Dedifferentiated amniotic fluid mesenchymal stem cell (primary cell): ENCODE measurements at regions not wholly inside any gene's neighbourhood (a gene's known extent, or its start where the extent isn't known, plus 50 kb on each side); places are given as distances from the start of the nearest gene placed in this dataset.
"Not testable (repeated sequence)": the region's sequence is repeated elsewhere in the genome, so short reads cannot be mapped to it uniquely, and the experiment has no call there.

ENCODE experiments used
- DNase-seq: peaks from one replicate; pipeline ENCODE4 v3.0.0-alpha.2; 2016; ENCODE audit errors: extremely low spot score

DNA sequence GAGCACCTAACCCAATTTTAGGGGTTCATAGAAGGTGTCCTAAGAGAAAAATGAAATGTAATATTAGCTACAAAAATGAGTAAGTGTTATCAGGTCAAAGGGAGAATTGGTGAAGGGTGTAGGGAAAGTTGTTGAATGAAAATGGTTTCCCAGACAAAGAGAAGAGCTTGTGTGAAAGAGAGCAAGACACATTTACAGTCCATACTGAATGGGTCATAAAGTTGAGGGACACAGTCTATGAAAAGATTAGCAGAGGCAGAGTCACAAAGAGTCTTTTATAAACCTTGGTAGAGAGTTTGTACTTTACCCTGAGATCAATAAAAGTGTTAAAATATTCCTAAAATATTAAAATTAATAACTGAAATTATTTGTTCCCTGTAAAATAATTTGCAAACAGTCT is 759.4 kb downstream of the DIAPH3 start:
- no peak for DNase-seq

DNA sequence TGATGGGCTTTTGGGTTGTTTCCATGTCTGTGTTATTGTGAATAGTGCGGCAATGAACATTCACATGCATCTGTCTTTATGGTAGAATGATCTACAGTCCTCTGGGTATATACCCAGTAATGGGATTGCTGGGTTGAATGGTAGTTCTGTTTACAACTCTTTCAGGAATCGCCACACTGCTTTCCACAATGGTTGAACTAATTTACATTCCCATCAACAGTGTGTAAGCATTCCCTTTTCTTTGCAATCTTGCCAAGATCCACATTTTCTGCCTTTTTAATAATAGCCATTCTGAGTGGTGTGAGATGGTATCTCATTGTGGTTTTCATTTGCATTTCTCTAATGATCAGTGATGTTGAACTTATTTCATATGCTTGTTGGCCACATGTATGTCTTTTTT is 756.5 kb downstream of the DIAPH3 start:
- not testable (repeated sequence) for DNase-seq

DNA sequence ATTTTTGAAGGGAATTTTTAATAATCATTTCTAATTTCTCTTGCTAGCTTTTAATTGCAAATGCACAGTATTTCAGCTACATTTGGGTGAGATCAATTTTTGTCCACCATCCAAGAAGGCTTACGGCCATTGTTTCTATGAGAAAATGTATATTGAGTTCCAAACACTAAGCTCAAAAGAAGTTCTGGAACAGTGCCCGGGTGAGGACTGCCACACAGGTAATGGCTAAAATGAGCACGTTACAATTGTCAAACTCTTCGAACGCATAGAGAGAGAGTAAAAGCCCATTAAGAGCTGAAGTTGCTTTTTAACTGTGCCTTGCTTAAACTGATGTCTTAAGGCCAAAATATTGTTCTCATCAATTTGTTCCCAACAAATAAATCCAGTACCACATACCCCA is 755.0 kb downstream of the DIAPH3 start:
- no peak for DNase-seq

DNA sequence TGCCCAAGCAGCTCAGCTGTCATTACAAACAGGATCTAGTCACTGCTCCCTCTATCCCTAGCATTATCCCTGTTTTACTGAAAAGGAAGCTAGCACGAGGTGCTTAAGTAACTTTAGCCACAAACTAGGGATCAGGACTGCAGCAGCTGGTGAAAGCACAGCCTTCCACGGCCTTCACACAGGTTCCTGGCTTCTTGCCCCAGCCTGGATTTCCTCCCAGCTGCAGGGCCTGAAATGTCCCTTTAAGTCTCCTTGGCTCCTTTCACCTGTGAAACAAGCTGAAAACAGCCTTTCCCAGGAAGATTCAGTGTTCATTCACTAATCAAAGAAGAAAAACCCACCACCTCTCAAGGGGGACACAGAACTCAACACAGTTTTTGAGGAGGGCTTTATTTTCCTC is 754.5 kb downstream of the DIAPH3 start:
- no peak for DNase-seq

DNA sequence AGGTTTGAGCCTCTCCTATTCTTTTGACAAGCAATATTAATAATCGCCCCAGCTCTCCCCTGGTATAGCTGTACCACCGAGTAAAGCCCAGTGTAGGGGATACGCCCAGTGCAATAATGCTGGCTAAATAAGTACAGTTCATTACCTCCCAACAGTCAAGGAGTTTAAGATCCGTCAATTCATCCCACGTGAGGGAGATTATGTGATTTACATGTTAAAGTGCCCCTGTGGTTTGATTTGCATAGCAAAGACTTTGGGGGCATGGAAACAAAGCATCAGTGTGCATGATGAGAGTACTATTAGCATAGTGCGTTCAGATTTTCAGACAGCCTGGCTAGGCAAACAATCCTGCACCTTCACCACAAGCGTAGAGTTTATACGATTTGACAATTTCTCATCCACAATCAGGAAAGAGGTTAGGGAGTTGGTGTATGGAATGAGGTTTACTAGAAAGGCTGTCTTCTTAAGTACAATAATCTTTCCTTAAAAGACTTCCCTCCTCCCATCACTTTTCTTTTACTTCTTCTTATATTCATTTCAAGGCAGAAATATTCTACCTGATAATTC is 754.0 kb downstream of the DIAPH3 start:
- DNase-seq, result no peak

DNA sequence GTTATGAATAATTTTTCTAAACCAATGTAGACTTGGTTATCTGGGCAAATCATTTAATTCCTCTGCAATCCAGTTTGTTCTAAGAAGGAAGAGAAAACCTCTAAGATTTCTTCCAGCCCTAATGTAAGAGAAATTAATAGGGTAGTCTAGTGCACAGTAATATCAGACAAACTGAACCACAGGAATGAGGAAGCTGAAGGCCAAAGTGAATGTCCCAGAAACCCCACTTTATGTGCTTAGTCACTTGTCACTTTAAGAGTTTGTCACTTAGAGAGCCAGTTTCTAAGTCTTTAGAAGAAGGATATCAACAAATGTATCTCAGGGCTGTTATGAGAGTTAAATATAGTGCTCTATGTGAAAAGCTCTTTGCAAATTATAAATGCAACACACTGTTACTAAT is 750.6 kb downstream of the DIAPH3 start:
- DNase-seq, result no peak

DNA sequence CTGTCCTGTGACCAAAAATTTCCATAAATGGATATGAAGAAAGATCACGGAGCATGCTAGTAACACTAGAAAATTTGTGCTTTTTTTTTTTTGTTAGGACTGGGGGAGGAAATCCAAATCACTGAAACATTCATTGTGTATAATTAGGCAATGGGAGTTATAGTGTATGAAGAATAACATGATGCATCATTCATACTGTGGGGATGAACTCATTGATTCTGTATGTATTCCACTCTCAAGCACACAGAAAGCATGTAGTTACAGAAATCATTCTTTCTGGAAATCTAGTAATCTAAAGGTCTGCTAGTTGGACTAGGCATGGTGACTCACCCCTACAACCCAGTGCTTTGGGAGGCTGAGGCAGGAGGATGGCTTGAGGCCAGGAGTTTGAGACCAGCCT is 749.7 kb downstream of the DIAPH3 start:
- no peak for DNase-seq

DNA sequence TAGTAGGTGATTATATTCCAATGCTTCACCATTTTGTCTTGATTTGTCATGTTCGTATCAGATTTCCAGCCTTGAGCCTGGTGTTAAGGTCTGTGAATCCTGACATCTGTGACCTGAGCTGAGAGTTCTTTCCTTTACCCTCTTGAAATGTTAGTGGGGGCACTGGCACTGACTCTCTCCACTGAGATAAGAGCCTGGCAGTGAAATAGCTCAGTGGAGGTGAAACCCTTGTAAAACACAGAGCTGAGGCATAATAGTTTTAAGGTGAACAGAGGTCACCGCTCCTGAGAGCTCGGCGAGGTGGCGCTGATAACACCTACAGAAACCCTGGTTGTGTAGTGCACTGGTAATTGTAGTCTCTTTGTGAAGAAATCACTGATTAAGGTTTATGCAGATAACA is 748.2 kb downstream of the DIAPH3 start:
- DNase-seq, result no peak

DNA sequence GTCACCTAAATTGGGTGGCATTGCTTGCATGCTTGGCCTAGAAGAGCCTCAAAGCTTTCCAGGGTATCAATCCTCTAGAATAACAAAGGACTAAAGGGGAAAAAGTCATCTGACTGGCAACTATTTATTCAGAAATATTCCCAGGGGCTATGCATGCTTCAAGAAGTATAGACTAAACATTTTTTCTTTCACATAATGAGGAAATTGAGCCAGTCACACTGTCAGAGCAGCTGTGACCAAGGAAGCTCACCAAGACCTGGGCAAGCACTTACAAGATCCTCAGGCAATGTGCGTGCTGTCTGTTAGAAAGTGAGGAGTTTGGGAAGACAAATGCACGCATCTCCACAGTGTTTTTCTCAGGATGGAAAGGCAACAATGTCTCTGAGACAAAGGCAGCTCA is 747.2 kb downstream of the DIAPH3 start:
- DNase-seq, result no peak

DNA sequence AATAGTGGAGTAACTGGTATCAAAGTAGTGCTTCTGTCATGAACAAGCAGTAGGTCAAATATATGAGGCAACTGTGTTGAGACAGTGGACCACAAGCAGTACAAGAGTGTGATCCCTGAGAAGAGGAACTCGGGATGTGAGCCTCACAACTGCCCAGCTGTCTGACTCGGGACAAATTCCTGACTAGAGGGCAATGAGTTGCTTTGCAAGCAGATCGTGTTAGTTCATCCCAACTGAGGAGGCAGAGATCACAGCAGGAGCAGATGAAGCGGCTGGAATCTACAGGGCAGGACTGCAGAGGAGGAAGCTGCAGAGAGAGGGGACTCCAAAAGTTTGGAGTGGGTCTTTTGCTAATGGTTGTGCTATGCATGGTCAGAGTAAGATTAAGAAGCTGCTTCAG is 741.1 kb downstream of the DIAPH3 start:
- DNase-seq, result no peak

DNA sequence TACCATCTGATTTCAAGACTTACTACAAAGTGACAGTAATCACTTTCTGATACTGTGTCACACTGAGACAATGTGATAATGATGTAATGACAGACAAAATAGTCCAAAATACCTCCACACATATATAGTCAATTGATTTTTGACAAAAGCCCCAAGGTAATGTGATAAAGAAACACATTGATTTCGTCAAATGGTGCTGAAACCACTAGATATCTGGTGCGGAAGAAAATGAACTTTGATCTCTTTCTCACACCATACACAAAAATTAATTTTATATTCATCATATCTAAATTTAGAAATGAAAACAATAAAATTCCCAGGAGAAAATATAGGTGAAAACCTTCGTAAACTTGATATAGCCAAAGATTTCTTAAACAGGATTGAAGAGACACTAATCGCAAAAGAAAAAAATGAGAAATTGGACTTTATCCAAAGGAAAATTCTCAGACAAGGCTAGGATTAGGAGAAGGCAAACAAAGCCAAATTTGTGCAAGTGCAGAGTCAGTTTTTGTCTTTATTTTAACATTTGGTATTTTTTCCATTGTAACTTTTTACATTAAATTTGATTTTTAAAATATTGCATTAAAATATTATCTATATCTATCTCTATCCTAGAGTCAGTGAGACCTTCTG is 739.9 kb downstream of the DIAPH3 start:
- DNase-seq, result no peak

DNA sequence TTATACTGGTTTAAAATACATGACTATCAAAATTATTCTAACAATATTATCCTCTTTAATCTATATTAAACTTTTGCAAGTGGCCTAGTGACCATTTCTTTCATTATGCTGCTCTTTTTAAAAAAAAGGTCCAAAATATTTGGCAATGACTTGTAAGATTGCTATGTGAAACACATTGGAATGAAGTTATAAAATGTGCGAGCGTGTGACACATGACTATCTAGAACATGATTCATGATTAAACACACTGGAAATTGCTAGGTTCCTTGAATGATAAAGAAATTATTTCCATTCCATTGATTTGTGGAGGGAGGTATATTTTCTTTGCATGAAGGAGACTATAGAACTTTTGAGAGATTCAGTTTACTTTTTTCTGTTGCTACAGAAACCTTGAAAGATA is 739.1 kb downstream of the DIAPH3 start:
- peak; percentile 51 for DNase-seq

DNA sequence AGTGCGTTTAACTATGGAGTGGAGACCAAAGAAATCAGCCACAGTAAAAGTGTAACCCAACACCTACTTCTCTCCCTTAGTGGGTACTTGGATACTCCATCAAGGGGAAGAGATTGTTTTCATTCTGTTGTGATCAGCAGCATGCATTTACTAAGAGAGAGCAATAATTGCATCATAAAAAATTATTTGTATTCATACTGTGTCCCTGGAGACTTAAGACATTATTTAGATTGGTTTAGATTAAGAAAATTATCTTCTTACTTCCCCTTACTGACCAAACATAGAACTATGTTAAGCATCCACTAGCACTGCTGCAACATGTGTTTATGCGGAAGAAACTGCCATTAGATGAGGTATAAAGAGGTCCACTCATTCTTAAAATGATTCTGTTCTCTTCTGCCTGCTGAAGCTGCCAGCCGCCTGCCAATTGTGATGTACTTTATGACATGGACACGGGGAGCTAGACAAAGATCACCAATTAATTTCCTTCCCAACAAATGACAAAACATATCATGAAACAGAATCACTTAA is 738.5 kb downstream of the DIAPH3 start:
- peak; percentile 86 for DNase-seq

DNA sequence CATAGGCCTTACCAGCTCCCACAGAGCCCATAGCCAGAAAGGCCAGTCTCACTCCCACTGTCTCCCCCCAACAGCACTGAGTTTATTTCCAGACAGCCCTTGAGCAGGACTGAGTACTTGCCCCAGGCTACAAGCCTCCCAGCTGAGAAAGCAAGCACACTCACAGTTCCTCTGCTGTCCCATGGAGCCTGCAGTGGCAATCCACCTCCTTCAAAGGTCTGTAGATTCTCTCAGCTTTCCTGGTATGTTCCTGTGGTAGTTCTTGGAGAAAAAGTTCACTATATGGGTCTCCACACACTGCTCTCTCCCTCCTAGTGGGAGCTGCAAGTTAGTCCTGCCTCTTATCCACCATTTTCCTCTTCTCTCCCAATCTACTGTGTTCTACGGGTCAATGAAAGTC is 728.7 kb downstream of the DIAPH3 start:
- DNase-seq, result no peak

DNA sequence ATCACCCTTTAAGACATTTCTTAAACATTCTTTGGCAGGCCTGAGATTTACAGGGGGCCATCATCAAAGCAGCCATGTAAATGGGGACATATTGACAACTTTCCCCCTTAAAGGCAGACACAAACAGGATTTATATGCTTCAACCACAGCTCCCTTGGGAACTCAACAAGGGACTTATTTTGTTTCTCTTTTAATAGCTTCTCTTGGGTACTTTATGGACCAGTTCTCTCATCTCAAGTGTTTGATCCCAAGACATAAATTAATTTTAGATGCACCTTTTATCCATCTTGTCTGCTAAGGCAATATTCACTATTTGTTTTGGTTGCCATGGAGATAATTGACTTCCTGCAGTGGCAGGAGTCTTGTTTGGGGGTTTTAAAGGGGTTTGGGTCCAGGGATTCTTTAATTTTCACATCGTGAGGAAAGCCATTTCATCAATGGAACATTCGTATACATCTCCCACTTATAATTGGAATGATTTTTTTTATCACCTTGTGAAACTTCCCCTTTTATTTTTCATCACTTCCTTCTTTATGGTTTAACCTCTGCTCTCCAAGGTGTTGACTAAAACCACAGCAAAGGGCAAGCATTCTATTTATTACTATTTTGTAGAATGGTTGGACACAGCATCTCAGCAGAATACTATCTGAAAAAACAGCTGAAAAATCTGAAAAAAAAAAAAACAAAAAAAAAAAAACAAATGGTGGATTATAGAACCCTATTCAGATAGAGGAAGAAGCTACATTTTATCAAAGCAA is 726.0 kb downstream of the DIAPH3 start:
- DNase-seq, result no peak

DNA sequence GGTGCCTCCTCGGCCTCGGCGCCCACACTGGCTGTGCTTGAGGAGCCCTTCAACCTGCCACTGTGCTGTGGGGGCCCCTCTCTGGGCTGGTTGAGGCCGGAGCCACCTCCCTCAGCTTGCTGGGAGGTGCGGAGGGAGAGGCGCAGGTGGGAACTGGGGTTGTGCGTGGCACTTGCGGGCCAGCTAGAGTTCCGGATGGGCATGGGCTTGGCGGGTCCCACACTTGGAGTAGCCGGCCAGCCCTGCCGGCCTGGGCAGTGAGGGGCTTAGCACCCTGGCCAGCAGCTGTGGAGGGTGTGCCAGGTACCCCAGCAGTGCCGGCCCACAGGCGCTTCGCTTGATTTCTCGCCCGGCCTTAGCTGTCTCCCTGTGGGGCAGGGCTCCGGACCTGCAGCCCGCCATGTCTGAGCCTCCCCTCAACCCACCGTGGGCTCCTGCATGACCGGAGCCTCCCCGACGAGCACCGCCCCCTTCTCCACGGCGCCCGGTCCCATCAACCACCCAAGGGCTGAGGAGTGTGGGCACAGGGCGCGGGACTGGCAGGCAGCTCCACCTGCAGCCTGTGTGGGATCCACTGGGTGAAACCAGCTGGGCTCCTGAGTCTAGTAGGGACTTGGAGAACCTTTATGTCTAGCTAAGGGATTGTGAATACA is 723.8 kb downstream of the DIAPH3 start:
- no peak for DNase-seq

DNA sequence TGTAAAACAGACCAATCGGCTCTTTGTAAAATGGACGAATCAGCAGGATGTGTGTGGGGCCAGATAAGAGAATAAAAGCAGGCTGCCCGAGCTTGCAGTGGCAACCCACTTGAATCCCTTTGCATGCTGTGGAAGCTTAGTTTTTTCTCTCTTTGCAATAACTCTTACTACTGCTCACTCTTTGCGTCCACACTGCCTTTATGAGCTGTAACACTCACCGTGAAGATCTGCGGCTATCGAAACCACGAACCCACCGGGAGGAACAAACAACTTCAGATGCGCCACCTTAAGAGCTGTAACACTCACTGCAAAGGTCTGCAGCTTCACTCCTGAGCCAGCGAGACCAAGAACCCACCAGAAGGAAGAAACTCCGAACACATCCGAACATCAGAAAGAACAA is 722.7 kb downstream of the DIAPH3 start:
- not testable (repeated sequence) for DNase-seq

DNA sequence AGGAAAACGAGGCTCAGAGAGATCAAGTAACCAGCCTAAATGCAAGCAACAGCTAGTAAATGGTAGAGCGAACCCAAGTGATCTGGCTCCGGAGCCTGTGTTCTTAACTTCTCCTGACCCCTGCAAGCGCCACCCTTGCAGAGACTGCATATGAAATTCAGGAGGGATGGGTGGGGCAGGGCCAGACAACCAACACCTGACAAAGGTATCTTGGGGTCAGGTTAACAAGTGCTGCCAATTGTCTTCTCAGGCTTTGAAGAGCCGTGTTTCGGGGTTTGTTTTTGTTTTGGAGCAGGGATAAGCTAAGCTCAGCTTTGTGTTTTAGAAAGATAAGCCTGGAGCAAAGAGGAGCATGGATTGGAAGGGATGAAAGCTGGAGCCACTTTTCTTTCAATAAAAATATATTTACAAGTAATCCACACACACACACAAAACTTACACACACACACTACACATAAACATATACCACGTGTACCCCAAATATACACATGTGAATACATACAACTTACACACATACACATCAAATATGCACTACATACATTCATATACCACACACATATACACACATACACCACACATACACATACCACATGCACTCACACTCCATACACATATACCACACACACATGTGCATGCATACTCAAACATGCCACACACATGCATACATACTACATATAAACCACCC is 722.0 kb downstream of the DIAPH3 start:
- no peak for DNase-seq

DNA sequence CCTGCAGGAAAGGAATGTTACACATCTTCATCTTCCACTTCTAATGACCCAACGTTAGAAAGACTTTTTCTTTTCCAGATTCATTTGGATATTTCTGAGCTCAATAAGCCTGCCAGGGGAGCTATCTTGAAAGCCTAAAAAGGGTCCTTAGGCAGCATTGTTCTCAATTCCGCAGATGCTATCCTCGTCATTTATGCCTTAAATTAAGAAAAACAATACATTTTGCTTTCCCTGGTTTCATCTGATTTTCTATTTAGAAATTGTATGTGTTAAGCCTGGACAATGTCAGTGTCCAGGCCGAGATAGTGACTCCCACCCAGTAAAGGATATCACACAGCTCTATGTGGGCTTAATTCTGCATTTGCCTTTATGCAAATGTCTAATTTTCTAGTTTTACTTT is 721.3 kb downstream of the DIAPH3 start:
- DNase-seq, result no peak

DNA sequence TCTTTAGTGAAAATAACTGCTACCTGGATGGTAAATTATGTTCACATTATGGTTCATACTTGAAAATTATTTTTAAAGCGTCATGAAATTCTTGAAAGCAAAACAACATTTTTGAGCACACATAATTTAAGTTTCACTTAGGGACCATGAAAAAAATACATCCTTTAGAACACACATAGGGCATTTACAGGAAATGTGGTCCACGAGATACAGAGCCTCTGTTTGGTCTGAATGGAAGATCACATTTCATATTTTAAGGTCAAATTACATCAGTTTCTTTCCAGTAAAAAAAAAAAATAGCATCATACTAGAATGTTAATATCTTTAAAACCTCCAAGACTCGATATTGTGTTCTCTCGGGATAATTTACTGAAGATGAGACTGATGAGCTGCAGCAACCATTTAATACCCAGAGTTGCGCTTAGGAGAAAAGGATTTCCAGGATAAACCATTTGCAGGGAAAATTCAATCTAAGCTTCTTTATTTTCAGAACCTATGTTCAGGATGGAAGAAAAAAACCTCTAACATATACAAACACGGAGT is 720.7 kb downstream of the DIAPH3 start:
- DNase-seq, result peak; percentile 49

DNA sequence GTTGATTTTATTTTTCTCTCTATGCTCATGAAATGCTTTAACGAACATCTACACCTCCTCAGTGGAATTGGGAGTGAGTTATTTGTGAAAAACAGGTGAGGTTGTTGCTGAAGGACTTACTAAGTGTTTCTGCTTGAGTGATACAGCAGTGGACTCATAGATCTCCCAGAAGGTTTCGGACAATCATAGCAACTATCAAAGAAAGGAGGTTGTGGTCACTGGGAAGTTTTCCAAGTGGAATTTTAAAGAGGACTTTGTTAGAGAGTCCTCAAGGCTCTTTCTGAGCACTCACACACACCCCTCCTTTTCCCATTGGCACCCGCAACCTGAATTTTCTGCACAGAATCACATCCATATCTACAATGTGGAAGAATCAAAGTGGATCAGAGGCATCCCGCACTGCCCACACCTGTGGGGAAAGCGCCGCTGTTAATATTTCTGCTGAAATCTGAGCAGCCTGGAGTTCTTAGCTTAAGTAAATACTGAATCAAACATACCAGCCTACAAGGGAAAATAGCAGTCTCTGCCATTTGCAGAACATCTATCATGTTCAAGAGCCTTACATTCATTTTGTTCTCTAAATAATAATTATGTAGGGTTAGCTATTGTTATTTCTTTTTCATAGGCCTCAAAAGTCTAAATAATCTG is 719.4 kb downstream of the DIAPH3 start:
- DNase-seq, result no peak
